GM21447 (cell line): ENCODE measurements at regions not wholly inside any gene's neighbourhood (a gene's known extent, or its start where the extent isn't known, plus 50 kb on each side); places are given as distances from the start of the nearest gene placed in this dataset.

Experiments used
- ATAC-seq: cut with Tn5 transposase; IDR thresholded peaks from one replicate; pipeline ENCODE4 v1.9.1; 2021; ENCODE audit not compliant: unreplicated experiment

DNA sequence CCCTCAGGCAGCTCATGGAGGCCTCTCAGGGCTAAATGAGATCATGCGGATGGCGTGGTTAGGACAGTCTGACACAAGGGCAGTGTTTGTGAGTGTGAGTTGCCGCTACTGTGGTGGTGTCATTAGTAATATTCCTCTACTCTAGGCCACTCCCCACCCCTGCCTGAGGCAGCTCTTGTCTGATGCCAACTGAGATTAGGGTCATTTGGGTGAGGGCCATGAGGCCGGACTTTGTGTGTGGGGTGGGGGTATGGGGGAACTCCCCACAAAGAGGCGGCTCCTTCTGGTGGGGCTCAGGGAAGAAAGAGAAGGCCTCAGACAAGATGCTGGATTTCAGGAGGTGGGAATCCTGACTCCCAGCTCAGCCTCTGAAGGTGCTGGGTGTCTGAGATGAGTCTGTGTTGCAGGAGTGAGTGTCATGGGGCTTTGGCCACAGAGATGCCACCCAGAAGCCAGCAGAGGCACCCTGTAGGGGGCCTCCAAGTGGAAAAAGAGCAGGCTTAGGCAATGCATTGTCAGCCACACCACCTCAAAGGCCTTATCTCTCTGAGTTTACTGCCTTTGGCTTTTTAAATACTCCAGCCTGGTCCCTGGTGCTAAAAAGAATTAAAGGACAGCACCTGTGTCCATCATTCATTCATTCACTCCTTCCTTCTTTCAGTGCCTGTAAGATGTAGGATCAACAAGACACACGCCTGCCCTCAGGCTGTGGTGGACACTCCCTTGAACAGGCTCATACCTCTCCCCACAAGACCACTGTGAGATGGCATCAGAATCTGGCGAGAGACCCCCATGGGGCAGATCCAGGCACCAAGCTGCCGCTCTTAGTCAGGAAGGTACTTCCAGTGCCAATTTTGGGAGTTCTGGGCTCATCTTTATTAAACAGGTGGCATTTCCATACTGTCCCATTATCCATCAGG, 175.2 kb downstream of the MRPL14 start:
- ATAC-seq: no peak

DNA sequence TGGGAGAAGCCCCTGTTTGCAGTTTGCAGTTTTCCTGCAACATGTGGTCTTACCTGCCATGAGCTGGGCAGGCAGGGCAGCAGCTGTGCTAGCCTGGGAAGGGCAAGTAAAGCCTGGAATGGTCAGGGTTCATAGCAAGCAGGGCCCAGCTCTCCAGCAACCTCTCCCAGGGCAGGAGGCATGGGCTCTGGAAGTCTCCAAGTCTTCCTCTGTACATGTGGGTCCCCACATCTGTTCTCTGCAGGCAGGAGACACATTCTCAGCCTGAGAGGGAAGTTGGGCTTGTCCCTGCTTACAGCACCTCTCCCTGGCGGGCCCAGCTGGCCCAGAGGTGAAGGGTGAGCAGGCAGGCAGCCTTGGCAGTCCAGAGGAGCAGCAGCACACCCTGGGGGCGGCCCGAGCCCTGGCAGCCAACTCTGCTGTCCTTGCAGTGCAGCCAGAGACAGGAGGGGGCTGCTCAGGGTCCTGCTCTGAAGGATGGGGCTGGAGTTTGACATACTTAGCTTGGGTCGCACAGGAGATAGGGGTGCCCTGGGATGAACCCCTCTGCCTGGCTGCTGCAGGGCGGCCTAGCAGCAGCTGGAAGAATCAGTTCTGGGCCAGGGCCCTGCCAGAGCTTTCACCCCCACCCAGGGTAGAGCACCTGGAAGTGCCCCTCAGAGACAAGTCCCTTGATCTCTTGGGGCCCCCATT, 176.0 kb downstream of the MRPL14 start:
- no peak for ATAC-seq

DNA sequence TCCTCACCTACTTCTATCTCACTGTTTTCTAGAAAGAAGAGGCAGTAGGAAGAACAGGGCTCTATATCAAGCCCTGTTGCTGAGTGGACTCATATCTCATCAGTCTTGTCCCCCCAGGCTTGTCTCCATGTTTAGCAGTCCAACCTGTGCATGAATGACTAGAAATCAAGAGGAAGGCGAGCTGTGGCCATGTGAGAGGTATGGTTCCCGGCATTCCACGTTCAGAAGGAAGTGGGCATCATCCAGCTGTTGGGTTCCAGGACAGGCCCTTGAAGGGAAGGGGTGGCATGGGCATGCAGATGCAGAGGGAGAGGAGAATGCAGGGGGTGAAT, 176.6 kb downstream of the MRPL14 start:
- ATAC-seq: no peak

GRCh38 chr6:43950051-43950605, 177.1 kb downstream of the MRPL14 start:
- ATAC-seq: no peak

DNA sequence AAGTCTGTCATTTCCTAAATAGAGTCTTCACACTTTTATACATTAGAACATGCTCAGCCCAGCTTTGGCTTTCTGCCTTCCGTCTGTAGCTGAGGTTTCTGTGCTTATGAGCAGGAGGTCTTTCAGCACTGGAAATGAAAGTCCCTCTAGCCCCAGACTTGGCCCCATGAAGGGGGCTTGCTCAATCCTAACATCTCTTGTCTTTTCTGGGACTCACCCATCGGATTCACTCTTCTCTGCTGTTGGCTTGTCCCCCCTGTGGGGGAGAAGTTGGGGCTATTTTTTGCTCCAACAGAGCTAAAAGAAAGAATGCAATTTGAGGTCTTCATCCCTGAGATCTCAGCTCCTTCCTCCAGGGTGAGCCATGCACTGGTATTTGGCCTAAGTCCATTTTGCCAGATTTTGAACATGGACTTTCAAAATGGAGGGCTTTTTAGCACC, 177.7 kb downstream of the MRPL14 start:
- ATAC-seq: no peak

DNA sequence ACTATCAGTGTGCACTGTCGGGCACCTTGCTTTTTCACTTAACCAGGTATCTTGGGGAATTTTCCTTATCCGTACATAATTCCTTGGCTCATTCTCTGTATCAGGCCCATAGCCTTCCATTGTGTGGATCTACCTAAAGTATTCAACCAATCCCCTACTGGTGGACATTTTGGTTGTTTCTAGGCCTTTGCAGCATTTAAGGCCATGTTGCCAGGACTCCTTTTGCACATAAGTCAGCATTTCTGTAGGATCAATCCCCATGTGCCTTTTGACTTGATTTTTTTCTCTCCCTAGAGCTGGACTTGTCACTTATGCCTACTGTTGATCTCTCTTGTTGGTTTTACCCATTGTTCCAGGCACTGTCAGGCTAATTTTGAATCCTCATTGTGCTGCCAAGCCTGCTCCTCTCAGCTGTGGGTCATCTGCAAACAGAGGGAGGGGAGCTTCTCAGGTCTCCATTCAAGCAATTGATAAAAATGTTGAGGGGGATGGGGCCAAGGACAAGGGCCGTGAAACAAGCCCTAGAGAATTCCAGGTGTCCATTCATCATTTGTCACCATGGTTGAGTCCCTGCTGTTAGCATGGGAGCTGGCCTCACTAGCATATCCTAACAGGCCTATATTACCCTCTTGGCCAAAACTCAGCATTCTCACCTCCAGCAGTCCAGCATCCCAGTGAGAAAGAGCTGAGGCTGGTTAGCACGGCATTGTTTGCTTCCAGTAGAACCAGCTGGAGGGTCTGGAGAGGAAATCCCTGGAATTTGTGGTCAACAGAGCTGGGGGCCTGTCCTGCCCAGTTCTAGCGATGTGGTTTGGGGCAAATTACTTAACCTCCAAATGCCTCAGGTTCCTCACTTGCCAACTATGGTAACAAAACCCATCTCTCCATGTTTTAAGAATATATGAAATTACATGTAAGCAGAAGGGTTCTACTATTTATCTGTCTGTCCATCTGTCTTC, 178.4 kb downstream of the MRPL14 start:
- no peak for ATAC-seq

GRCh38 chr6:43947860-43948259, 177.8 kb downstream of the VEGFA start:
- no peak for ATAC-seq

DNA sequence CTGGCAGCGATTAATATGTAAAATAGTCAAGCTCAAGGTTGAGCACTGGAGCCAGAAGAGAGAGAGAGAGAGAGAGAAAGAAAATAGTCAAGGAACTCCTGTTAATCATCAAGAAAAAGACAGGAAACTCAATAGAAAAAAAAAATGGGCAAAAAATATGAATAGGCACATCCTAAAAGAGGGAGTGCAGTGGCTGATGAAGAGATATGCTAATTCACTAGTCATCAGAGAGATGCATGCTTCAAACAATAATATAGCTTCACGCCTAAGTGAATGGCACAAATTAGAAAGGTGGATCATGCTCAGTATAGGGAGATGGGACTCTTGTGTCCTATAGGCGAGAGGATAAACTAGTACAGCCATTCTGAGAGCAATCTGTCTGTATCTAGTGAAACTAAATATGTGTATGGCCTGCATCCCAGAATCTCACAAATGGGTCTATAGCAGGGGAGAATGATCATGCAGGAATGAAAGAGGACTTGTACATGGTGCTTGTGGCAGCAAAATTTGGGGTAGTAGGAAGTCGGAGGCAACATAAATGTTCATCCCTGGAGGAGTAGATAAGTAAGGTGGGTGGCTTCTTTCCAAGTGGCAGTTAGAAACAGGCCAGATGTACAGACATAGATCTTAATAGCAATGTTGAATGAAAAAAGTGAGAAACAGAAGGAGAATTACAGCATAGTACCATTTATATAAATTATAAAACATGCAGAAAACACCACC, 176.8 kb downstream of the VEGFA start:
- ATAC-seq: no peak

DNA sequence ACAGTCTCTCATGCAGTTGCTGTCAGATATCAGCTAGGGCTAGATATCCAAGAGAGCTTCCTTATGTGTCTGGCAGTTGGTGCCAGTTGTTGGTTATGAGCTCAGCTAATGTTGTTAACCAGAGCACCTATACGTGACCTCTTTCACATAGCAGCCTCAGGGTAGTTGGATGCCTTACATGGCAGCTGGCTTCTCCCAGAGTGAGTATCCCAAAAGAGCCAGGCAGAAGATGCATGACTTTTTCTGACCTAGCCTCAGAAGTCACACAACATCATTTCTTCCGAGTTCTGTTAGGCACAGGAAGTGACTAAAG, 175.7 kb downstream of the VEGFA start:
- ATAC-seq: no peak

- ATAC-seq: no peak
Measured at GRCh38 chr6:43944908-43945767, 175.1 kb downstream of the VEGFA start.

DNA sequence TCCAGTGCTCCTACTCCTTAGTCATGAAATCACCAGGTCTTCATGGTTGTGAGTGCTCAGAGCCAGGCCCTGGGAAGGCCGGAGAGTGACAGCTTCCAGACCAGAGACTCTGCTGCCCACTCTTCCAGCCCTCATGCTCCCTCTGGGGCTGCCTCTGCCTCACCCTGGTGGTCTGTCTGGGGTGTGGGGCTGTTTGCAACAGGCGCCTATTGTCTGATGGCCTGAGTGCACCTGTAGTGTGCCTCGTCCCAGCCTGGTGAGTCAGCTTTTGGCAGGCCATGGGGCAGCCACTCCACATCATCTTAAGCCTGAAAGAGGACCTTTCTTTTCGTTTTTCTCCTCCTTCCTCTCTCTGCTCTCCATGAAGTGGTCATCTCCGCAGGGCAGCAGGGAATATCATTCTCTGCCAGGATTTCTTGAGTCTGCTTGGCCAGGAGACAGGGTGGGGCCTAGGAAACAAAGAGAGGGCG, 173.8 kb downstream of the VEGFA start:
- no peak for ATAC-seq

DNA sequence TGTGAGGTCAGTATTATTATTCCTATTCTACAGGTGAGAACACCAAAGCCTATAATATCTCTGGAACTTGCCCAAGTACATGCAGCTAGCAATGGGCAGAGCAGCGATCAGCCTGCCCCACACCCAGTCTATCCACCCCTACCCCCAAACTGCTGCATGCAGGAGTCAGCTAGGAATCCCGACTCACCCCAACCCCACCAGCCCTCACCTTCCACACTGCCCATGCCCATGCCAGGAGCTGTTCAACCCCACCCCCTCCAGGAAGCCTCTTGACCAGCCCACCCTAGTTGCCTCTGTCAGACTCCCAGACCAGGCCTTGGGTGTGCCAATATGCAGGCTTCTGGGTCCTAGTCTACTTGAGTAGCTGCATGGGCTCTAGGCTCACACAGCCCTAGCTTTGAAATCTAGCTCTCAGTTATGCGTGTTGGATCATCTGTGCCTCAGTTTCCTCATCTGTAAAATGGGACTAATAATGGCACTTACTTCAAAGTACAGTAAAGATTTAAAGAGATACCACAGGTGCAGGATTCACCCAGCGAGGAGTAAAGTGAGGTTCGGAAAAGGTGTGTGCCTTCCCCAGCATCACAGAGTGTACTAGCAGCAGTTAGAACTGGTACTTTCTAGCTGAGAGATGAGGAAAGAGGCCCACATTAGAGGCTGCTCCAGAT, 173.2 kb downstream of the VEGFA start:
- ATAC-seq: no peak

DNA sequence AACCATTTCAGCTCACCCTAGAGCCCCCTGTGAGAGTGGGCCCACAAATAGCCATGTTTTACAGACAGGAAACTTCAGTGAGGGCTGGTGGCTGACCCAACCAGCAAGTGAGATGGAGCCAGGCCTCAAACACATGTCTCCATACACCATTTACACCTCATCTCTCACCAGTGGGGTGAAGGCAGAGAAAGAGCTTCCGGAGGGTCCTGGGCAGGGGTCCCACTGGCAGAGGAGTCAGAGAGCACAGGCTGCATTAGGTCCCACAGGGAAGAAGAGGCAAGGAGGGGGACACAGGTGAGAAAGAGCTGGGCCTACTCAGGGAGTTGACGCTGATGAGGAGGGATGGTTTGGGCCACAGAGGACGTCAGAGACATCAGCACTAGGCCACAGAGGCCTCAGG, 172.6 kb downstream of the VEGFA start:
- ATAC-seq: no peak

DNA sequence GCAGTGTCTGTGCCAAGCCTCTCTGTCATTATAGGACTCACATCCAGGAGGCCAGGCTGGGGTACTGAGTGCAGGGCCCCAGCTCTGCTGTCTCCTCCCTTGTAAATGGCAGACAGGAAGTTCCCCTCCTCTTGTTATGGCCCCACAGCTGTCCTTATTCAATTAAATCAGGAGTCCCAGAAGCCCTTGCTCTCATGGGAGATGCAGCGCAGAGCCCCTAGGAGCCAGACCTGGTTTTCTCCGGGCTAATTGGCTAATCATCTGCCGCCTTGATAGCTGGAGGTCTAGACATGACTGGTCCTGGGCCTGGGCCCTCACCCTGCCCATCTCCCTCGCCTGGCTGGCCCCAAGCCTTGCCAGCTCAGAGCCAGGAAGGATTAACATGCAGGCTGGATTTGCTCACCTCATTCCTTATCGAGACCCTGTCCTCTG, 172.0 kb downstream of the VEGFA start:
- no peak for ATAC-seq

DNA sequence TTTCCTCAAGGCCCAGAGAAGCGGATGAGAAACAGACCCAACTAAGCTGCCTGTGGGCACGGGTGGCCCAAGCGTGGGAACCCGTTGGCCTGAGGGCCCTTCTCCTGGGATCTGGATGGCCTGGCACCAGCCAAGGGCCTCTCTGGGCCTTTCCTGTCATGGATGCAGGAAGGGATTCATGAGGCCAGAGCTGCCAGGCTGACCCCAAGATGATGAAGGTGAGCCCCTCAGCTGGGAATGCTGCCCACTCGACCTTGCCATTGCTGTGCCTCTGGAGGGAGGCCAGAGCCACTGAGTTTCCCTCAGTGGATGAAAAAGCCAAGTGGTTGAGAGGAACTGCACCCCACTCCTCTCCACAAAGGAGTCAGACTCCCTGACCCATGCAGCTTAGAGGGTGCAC, 171.2 kb downstream of the VEGFA start:
- ATAC-seq: no peak

DNA sequence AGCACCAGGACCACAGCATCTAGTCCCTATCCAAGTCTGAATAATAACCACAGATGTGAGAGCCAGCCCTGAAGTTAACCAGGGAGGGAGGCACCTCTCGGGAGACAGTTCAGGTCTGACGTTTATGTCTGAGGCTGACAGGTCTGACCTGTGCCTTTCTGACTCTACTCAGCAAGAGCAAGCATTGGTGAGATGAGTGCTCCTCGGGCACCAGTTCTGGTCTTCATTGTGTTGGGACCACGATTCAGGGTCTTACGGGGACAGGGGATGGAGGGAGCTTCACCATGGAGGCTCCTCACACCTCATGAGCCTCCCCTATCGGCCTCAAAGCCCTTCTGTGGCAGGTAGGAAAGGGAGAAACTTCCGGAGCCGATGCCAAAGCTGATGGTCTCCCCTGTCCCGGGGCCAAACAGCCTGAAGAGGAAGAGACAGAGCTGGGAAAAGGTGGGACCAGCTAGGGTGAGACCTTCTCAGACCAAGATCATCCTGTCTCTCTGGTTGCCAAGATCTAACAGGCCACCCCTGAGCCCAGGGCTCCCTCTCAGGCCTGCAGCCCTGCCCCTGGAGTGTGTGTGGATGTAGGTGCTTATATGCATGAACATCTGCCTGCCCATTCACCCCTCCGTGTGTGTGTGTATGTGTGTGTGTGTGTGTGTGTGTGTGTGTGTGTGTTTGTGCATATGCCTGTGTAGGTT, 170.5 kb downstream of the VEGFA start:
- ATAC-seq: no peak

DNA sequence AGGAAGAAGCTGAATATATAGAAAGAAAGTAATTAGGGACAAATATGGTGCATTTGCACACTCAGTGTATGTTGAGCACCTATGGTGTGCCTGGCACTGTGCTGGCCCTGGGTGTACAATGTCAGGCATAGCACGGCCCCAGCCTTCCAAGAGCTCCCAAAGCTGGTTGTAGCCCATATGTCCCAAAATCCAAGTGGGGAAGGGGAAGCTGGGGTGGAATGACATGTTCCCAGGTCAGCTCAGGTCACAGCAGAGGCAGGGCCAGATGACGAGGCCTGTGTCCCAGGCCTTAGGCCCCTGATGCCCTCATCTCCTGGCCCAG, 170.0 kb downstream of the VEGFA start:
- no peak for ATAC-seq

DNA sequence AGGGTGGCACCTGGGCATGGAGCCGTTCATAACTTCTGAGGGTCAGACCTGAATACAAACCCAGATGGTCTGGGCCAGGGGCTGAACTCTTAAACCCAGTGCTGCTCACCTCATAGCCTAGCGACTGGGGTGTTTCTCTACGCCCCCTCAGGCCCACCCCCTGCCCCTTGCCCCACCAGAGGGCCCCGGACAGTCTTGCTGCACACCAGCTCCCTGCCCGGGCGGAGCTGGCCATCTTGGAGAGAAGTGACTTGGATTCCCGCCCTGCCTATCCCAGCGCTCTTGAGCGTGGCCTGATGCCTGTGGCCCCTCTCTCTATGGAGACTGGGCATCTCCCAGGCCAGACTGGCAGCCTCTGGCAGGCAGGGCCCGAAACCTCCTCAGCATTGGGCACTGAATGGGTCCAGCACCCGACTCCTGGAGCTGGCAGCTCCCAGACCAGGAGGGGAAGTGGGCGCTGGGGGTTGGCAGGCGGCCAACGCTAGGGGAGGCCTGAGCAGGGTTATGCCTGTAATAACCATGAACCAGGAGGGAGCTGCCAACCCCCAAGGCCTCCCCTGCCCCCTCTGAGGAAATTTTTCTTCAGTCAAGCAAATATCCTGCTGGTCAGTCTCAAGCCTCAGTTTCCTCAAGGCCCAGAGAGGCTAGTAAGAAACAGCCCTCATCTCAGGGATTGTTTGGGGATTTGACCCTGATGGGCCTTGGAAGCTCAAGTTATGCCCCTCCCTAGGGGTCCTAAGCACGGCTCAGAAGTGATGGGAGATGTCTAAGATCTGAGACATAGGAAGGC, 169.5 kb downstream of the VEGFA start:
- no peak for ATAC-seq
